H1 (cell line): ENCODE measurements at regions not wholly inside any gene's neighbourhood (a gene's known extent, or its start where the extent isn't known, plus 50 kb on each side); places are given as distances from the start of the nearest gene placed in this dataset.

Experiments
- CEBPB ChIP-seq: IDR thresholded peaks from 2 replicates; pipeline ENCODE4 v1.6.1; 2012; ENCODE audit warnings: low read depth, low read length
- CTCF ChIP-seq, 3 experiments: IDR thresholded peaks; 1 replicate in 2 of 3; 2 replicates in 1 of 3; pipeline versions ENCODE4 v1.5.1 to v1.6.1; 2011; ENCODE audit warnings: low read length in 3 of 3, mild to moderate bottlenecking in 3 of 3, inconsistent platforms in 2 of 3, low read depth in 1 of 3, moderate library complexity in 1 of 3; ENCODE audit not compliant: insufficient read depth in 1 of 3; ENCODE audit errors: control extremely low read depth in 1 of 3
- GABPA ChIP-seq: IDR thresholded peaks from 2 replicates; pipeline ENCODE4 v1.6.1; 2011; ENCODE audit warnings: mild to moderate bottlenecking, low read length, moderate library complexity, borderline replicate concordance; ENCODE audit not compliant: insufficient read depth
- HDAC2 ChIP-seq, 2 experiments: fragments of 300-600 bp in 1 of 2; sonication (generic) in 1 of 2; IDR thresholded peaks; 2 replicates each; pipeline ENCODE4 v1.6.1; 2011 to 2012; ENCODE audit warnings: low read depth in 2 of 2, low read length in 2 of 2, mild to moderate bottlenecking in 2 of 2, moderate library complexity in 2 of 2, borderline replicate concordance in 1 of 2, inconsistent platforms in 1 of 2
- POLR2A ChIP-seq, 2 experiments: IDR thresholded peaks; 1 replicate in 1 of 2; 2 replicates in 1 of 2; pipeline ENCODE4 v1.6.1; 2011; ENCODE audit warnings: low read depth in 2 of 2, low read length in 2 of 2, mild to moderate bottlenecking in 2 of 2; ENCODE audit errors: control extremely low read depth in 1 of 2
- POLR2AphosphoS5 ChIP-seq: IDR thresholded peaks from 2 replicates; pipeline ENCODE4 v1.6.1; 2011; ENCODE audit warnings: low read depth, low read length
- RXRA ChIP-seq: IDR thresholded peaks from 2 replicates; pipeline ENCODE4 v1.6.1; 2011; ENCODE audit warnings: low read depth, mild to moderate bottlenecking, low read length, moderate library complexity; ENCODE audit not compliant: insufficient read depth
- SP1 ChIP-seq: IDR thresholded peaks from 2 replicates; pipeline ENCODE4 v1.6.1; 2011; ENCODE audit warnings: low read depth, low read length
- SUZ12 ChIP-seq: fragments of 200-600 bp; sonication (generic); IDR thresholded peaks from 2 replicates; pipeline ENCODE4 v1.6.1; 2012; ENCODE audit warnings: mild to moderate bottlenecking, inconsistent platforms, low read length, moderate library complexity, mixed read lengths

GRCh38 chr13:111491021-111491420, 170.6 kb downstream of the TEX29 start:
- TF ChIP-seq SP1 (no peak), HDAC2 (IDR thresholded peaks at IDR 0.05; ENCODE audit: borderline replicate concordance in 1 of 2, low read depth in 2 of 2, low read length in 2 of 2) (no peak), CTCF (IDR thresholded peaks at IDR 0.05; ENCODE audit: control extremely low read depth in 1 of 3, insufficient read depth in 1 of 3, low read depth in 1 of 3, low read length in 3 of 3) (no peak), POLR2A (IDR thresholded peaks at IDR 0.05; ENCODE audit: control extremely low read depth in 1 of 2, low read depth in 2 of 2, low read length in 2 of 2) (no peak), POLR2AphosphoS5 (no peak), GABPA (no peak), SUZ12 (no peak), CEBPB (no peak), RXRA (no peak)
